ENCODE measurements at regions not wholly inside any gene's neighbourhood (a gene's known extent, or its start where the extent isn't known, plus 50 kb on each side); places are given as distances from the start of the nearest gene placed in this dataset.
A peak's percentile ranks its signal among the peaks of the same experiment; 100 is the strongest.

- DNase-seq (ENCODE audit: low read depth) = no peak
- no peak overlapping the region for H3K4me3 ChIP-seq (ENCODE audit: low read depth, low read length)
- TF ChIP-seq CTCF (conservative IDR thresholded peaks at IDR 0.05; ENCODE audit: low read depth, low read length) = no peak
Observed at GRCh38 chr15:47273864-47274263, 443.4 kb upstream of the SEMA6D start.

GRCh38 chr15:47283246-47283645 is 434.1 kb upstream of the SEMA6D start:
- TF ChIP-seq CTCF (conservative IDR thresholded peaks at IDR 0.05; ENCODE audit: low read depth, low read length) = no peak
- DNase-seq (ENCODE audit: low read depth) = no peak
- H3K4me3 ChIP-seq (ENCODE audit: low read depth, low read length) = no peak overlapping the region

- no peak for TF ChIP-seq CTCF (conservative IDR thresholded peaks at IDR 0.05; ENCODE audit: low read depth, low read length)
- no peak for DNase-seq (ENCODE audit: low read depth)
- no peak overlapping the region for H3K4me3 ChIP-seq (ENCODE audit: low read depth, low read length)
Observed at GRCh38 chr15:47288794-47289193, 428.5 kb upstream of the SEMA6D start.

DNA sequence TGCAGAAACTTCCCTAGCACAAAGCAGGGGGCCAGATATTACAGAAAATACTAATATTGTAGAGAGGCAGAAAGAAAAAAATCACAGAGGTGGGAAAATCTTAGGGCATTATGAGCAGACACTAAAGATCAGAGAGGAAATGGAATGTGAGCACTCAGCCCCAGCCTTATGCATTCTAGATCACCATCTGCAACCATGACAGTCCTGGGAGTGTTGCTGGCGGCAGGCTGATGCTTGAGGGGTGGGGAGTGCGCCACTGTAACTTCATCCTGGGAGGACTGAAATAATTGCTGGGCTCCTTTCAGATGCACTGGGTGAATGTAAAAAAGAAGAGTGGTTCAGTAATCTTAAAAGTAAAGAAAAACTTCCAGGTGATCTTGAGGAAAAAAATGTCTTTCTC is 427.6 kb upstream of the SEMA6D start:
- no peak overlapping the region for H3K4me3 ChIP-seq (ENCODE audit: low read depth, low read length)
- no peak for DNase-seq (ENCODE audit: low read depth)
- no peak for TF ChIP-seq CTCF (conservative IDR thresholded peaks at IDR 0.05; ENCODE audit: low read depth, low read length)

DNA sequence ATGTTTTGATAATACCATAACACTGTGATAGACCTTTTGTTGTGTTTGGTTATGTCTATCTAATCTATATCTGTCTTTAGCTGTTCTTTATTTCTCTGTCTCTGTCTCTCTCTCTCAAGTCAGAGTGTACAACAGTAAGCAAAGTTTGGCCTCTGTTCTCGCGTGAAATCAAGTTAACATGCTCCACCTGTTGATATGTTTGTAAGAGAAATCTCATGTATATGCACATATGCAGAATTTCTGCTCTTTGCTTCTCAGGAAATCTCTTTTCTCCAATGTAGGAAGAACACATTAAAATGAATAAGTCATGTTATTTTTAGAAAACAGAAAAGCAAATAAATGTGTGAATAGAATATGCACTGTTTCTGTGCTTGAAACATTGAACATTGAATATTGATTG is 425.5 kb upstream of the SEMA6D start:
- no peak for DNase-seq (ENCODE audit: low read depth)
- no peak overlapping the region for H3K4me3 ChIP-seq (ENCODE audit: low read depth, low read length)
- no peak for TF ChIP-seq CTCF (conservative IDR thresholded peaks at IDR 0.05; ENCODE audit: low read depth, low read length)

- H3K4me3 ChIP-seq (ENCODE audit: low read depth, low read length) = no peak overlapping the region
- no peak for DNase-seq (ENCODE audit: low read depth)
- no peak for TF ChIP-seq CTCF (conservative IDR thresholded peaks at IDR 0.05; ENCODE audit: low read depth, low read length)
Observed at GRCh38 chr15:47292638-47293190, 424.6 kb upstream of the SEMA6D start.

- no peak for TF ChIP-seq CTCF (conservative IDR thresholded peaks at IDR 0.05; ENCODE audit: low read depth, low read length)
- DNase-seq (ENCODE audit: low read depth) = peak; percentile 98
Observed at GRCh38 chr15:47293466-47294162, 423.7 kb upstream of the SEMA6D start.

More at GRCh38 chr15:47293466-47294162, 423.7 kb upstream of the SEMA6D start:
- no peak overlapping the region for H3K4me3 ChIP-seq (ENCODE audit: low read depth, low read length)

Measured in choroid plexus epithelial cell (primary cell).